NB4 (cell line): ENCODE measurements at regions not wholly inside any gene's neighbourhood (a gene's known extent, or its start where the extent isn't known, plus 50 kb on each side); places are given as distances from the start of the nearest gene placed in this dataset.

Experiments used
- MYC ChIP-seq: IDR thresholded peaks from 2 replicates; pipeline ENCODE4 v1.6.1; 2011; ENCODE audit warnings: low read depth, low read length
- POLR2A ChIP-seq: IDR thresholded peaks from 2 replicates; pipeline ENCODE4 v1.6.1; 2011; ENCODE audit warnings: mild to moderate bottlenecking; ENCODE audit not compliant: insufficient read length; ENCODE audit errors: extremely low read depth
- TF ChIP-seq, protein P1 (sequence below): IDR thresholded peaks from 2 replicates; pipeline ENCODE4 v1.6.1; 2011; ENCODE audit warnings: low read depth, low read length
- TF ChIP-seq, protein P2 (sequence below): IDR thresholded peaks from one replicate; pipeline ENCODE4 v1.5.1; 2012; ENCODE audit warnings: low read depth, low read length

DNA sequence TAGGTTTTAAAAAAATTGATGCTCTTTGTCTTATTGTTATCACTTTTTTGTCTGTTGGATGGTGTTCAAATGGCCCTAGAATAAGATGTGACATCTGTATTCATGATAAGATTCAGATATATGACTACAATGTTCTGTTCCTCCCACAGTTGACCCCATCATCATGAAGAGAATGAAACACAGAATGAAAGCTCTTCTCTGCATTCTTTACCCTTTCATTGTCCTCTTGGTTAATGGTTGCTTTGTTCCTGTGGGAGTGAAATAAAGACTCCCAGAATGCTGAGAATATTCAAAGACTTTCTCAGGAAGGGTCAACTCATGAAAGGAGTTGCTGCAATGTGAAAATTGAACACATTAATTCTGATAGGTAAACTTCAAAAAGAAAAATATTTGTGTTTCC lies 1015.8 kb downstream of the SORCS3 start:
- TF ChIP-seq, protein P1, sequence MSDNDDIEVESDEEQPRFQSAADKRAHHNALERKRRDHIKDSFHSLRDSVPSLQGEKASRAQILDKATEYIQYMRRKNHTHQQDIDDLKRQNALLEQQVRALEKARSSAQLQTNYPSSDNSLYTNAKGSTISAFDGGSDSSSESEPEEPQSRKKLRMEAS: no peak
- TF ChIP-seq, protein P2, sequence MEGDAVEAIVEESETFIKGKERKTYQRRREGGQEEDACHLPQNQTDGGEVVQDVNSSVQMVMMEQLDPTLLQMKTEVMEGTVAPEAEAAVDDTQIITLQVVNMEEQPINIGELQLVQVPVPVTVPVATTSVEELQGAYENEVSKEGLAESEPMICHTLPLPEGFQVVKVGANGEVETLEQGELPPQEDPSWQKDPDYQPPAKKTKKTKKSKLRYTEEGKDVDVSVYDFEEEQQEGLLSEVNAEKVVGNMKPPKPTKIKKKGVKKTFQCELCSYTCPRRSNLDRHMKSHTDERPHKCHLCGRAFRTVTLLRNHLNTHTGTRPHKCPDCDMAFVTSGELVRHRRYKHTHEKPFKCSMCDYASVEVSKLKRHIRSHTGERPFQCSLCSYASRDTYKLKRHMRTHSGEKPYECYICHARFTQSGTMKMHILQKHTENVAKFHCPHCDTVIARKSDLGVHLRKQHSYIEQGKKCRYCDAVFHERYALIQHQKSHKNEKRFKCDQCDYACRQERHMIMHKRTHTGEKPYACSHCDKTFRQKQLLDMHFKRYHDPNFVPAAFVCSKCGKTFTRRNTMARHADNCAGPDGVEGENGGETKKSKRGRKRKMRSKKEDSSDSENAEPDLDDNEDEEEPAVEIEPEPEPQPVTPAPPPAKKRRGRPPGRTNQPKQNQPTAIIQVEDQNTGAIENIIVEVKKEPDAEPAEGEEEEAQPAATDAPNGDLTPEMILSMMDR: no peak
- TF ChIP-seq POLR2A (no peak), MYC (no peak)
